ENCODE measurements at regions not wholly inside any gene's neighbourhood (a gene's known extent, or its start where the extent isn't known, plus 50 kb on each side); places are given as distances from the start of the nearest gene placed in this dataset.

DNA sequence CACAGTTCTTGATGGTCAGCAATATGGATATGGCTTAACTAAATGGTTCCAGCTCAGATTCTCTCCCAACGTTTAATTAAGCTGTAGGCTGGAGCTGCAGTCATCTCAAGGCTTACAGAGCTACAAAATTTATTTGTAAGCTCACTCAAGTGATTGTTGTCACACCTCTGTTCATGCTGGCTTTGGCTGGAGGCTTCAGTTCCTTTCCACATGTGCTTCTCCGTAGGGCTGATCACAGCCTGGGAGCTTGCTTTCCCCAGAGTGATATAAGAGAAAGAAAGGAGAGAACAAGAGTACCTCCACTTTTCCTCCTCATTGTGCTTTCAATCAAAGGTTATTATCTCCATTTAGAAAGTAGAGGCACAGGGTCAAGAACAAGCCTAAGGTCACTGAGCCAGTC is 182.7 kb upstream of the KCNN2 start:
- no peak for DNase-seq

GRCh38 chr5:114184006-114184405 is 177.9 kb upstream of the KCNN2 start:
- no peak for DNase-seq

- no peak for DNase-seq
These were observed 176.6 kb upstream of the KCNN2 start for GRCh38 chr5:114185274-114185673.

GRCh38 chr5:114191441-114191840 is 170.4 kb upstream of the KCNN2 start:
- no peak for DNase-seq

GRCh38 chr5:114192108-114192507 is 169.8 kb upstream of the KCNN2 start:
- DNase-seq = no peak

DNA sequence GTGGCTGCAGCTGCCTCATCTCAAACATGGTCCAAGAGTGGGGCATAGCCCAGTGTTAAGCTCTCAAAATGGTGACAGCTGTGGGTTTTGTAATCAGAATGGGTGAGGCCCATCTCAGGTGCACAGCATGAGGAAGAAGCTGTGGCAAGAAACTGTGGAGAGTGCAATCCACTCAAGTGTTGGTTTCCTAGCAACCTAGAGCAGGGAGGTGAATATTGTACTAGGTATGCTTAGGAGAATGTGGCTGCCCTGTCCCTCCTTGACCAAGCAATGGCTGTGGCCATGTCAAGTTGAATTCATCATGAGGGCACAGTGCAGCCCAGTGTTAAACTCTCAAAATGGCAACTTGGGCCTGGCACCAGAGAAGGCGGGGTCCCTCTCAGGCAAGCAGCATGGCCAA is 160.5 kb upstream of the KCNN2 start:
- no peak for DNase-seq

DNA sequence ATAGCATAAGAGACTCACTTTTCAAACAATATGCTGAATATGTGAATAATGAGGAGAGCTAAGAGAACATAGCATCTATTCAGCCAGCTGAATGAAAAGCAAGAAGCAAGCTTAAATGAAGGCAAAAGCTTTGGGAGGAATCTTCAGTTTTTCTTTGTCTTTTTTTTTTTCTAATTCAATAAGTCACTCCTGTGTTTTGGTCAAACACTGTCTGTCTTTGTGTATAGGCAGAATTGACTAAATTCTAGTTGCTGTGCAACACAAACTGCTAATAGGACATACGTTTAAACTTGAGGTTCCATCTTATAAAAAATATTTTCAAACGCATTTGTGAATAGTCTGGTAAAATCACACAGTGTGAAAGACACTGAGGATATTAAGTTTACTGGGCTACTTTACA is 156.9 kb upstream of the KCNN2 start:
- no peak for DNase-seq

DNA sequence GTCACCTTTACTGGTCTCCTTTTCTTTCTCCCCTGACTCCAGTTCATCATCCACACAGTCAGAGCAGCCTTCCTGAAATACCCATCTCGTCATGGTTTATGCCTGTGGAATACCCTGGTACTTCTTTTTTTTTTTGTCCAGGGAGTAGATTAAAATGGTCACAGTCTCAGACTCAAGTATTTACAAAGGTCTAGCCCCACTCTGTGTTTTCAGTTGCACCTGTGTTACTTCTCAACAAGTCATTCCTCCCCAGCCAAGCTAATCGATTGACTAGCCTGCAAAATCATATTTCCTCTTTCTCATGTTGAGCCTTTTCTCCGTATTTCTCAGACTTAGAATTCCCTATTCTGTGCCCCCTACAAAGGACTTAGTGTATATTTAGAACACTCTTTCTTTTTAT is 155.2 kb upstream of the KCNN2 start:
- DNase-seq = no peak

- no peak for DNase-seq
These were observed 154.3 kb upstream of the KCNN2 start for GRCh38 chr5:114207615-114208014.

DNA sequence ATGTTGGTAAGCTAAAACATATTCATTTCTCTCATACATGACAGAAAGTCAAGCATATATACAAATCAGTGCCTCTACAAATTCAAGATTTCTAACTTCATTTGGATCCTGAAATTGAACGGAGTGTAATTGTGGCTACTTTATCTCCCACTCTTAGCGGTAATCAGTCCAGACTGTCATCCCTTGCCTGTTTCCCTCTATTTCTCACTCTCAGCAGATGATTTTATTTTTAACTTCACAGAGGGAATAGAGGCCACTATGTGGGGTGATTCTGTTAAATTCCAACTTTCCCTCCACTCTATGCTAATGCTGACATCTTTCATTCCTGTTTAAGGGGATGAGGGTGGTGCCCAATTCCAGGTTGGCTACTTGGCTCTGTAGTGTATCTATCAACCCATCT is 153.8 kb upstream of the KCNN2 start:
- no peak for DNase-seq

DNA sequence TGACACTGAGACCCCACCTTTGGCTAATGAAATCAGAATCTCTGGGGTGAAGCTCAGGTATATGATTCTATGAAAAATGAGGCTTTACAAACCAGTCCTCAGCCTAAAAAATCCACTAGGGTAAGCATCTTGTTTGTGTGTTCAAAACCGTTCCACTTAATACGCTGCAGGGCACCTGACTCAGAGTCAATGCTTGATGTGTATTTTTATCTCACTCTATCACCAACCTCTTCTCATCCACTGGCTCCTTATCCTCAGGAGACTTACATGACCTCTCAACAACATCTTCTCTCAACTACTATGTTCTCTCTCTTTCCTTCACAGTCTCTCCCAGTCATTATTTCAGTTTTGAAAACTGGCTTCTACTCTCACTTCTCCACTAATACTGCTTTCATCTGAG is 153.3 kb upstream of the KCNN2 start:
- no peak for DNase-seq

DNA sequence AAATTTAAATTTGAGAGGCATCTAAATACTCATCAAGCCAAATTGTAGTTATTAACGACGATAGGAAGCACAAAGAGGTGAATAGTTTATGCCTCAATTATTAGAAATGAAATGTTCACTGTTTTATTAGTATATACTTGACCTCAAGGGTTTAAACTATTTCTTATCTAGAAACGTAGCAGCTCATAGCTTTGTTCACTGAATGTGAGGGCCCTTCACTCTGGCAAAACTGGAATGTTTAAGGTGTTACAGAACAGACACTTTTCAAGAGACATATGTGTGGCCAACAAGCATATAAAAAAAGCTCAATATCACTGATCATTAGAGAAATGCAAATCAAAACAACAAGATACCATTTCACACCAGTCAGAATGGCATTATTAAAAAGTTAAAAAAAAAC is 151.2 kb upstream of the KCNN2 start:
- no peak for DNase-seq

- DNase-seq = no peak
These were observed 140.1 kb upstream of the KCNN2 start for GRCh38 chr5:114221807-114222206.

- DNase-seq = no peak
These were observed 138.0 kb upstream of the KCNN2 start for GRCh38 chr5:114223866-114224265.

GRCh38 chr5:114237766-114238165 is 124.1 kb upstream of the KCNN2 start:
- peak; percentile 18 for DNase-seq

DNA sequence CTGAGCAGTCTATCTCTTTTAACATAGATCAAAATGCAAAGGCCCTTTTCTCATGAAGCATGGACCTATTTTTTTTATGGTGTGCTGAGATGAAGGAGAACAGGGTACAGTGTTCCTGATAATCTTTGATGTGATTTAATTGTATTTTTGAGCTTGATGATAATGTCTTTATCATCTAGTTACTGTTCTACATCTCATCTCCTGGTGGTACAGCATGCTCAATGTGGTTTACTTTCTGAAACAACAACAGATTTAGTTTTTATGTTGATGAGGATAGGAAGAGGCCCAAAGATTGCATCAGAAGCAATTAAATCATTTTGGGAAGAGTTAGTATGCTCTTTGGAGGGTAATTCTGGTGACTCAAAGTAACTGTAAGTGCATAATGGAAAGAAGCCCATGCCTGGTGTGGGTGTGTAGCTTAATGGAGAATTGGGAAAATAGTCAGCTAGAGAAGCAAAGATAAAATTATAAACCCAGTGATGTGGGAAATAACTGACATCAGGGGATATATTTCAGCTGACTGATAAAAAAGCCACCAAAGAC is 123.0 kb upstream of the KCNN2 start:
- no peak for DNase-seq

- DNase-seq = no peak
These were observed 118.4 kb upstream of the KCNN2 start for GRCh38 chr5:114243281-114243971.

DNA sequence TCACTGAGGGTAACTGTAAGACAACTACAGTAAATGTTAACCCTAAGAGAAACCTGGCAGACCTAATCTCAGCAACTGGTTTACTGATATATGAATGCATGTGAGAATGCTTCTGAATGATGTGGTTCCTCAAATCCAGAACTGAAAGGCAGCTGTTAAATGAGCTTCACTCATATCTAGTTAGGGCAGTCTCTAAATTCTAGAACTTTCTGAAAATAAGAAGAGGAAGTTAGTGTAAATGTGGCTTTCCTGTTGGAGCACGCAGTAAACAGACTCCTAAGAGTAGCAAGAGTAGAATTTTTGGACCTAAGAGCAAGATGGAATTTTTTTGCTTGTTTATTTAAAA is 117.9 kb upstream of the KCNN2 start:
- no peak for DNase-seq

DNA sequence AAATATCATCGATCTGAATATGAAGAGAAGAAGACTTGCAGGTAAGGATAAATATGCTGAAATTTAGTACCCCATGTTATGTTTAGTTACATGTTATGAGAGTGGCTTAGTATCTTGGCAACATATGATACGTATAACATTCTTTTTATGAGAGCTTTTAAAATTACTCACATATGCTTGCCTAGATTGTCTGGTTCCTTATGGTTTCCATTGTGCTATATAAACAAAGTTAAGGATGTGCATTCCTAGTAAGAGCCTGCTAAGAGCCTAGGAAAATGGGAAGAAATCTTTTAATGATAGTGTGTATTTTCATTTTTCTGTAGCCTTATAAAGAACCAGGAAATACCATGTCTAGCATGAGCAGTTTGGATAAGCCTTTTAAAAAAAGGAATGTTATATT is 112.0 kb upstream of the KCNN2 start:
- no peak for DNase-seq

DNA sequence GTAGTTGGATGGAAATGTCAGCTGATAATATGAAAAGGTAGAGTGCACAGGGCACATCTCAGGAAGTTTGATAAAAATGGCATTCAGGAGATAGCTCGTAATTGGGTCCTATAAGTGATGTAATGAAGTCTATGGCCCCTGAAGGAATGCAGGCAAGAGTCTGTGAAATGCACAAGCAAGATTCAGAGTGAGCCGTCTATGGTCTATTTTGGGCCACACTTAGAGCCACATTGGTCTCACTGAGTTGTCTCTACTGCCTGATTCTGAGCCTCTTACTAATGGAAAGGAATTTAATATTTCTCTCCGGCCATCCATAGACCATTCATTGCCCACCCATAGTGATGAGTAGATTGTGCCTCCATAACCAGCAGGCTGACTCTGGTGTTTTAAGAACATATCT is 111.3 kb upstream of the KCNN2 start:
- DNase-seq = no peak

GRCh38 chr5:114252226-114252625 is 109.6 kb upstream of the KCNN2 start:
- DNase-seq = no peak

DNA sequence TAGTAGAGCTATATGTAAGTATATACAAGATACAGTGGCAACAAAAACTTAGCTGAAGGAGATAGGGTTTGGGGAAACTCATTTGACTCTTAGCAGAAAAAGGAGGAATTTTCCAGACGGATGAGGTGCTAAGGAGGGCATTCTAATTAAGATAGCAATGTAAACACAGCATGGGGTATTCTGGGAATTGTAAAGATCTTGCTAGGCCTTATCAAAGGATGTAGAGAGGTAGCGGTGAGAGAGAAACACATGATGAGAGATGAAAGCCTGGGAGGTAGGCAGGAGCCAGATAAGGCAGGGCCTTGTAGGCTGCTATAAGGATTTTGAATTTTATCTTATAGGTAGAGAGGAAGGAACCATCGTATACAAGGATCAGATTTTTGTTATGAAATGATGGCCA is 106.6 kb upstream of the KCNN2 start:
- no peak for DNase-seq

GRCh38 chr5:114261989-114262388 is 99.9 kb upstream of the KCNN2 start:
- DNase-seq = no peak

GRCh38 chr5:114265432-114266060 is 96.3 kb upstream of the KCNN2 start:
- no peak for DNase-seq

- no peak for DNase-seq
These were observed 95.5 kb upstream of the KCNN2 start for GRCh38 chr5:114266374-114266773.
